IMR-90 (cell line): ENCODE measurements at regions not wholly inside any gene's neighbourhood (a gene's known extent, or its start where the extent isn't known, plus 50 kb on each side); places are given as distances from the start of the nearest gene placed in this dataset.

Source experiments
- ATAC-seq: fragments of 200-7000 bp; cut with Tn5 transposase; 2 replicates; pipeline ENCODE4 v1.9.1; 2020; ENCODE audit warnings: low read depth, mild to moderate bottlenecking, moderate library complexity
- BruUV-seq: library from RNA; stranded (reverse); fragments of 400-500 nt; replicated peaks from 2 replicates; lab custom pipeline; 2021; lab: Mats Ljungman, UMichigan
- CTCF ChIA-PET: fragments of 300-600 bp; formaldehyde crosslinking; extraction: SDS; loops from one replicate; lab custom pipeline; 2021; ENCODE audit warnings: antibody characterized with exemption; lab: Yijun Ruan, JAX
- POLR2A ChIA-PET: fragments of 300-600 bp; sonication (Branson Sonifier 250); formaldehyde crosslinking; loops from one replicate; lab custom pipeline; 2022; ENCODE audit warnings: antibody characterized with exemption; ENCODE audit not compliant: unreplicated experiment; lab: Charles Lee
- DNase-seq: peaks from one replicate; pipeline ENCODE4 v3.0.0; 2013
- H2AFZ ChIP-seq: replicated peaks from 2 replicates; pipeline ENCODE3; 2013; ENCODE audit warnings: low read length, mild to moderate bottlenecking; ENCODE audit not compliant: poor library complexity
- H2AK5ac ChIP-seq: 2 replicates; pipeline ENCODE4 v1.6.1; 2013; ENCODE audit warnings: low read depth, low read length, inconsistent platforms
- H2AK9ac ChIP-seq: replicated peaks from 2 replicates; pipeline ENCODE3; 2013; ENCODE audit warnings: mild to moderate bottlenecking, low read depth, low read length, moderate library complexity; ENCODE audit not compliant: poor library complexity
- H2BK120ac ChIP-seq: 2 replicates; pipeline ENCODE4 v1.6.1; 2013; ENCODE audit warnings: low read depth, low read length, inconsistent platforms
- H2BK15ac ChIP-seq: 3 replicates; pipeline ENCODE4 v1.6.1; 2013; ENCODE audit warnings: low read depth, low read length, inconsistent platforms
- H2BK20ac ChIP-seq: 2 replicates; pipeline ENCODE4 v1.6.1; 2013; ENCODE audit warnings: low read depth, mild to moderate bottlenecking, inconsistent platforms, low read length, moderate library complexity
- H2BK5ac ChIP-seq: 2 replicates; pipeline ENCODE4 v1.6.1; 2013; ENCODE audit warnings: mild to moderate bottlenecking, low read depth, low read length, inconsistent platforms; ENCODE audit not compliant: poor library complexity, severe bottlenecking
- H3K14ac ChIP-seq: replicated peaks from 2 replicates; pipeline ENCODE4 v1.6.1; 2013; ENCODE audit warnings: low read depth, low read length, inconsistent platforms
- H3K18ac ChIP-seq: 2 replicates; pipeline ENCODE4 v1.6.1; 2013; ENCODE audit warnings: low read depth, low read length, control low read depth
- H3K23ac ChIP-seq: 2 replicates; pipeline ENCODE4 v1.6.1; 2013; ENCODE audit warnings: low read depth, low read length, inconsistent platforms
- H3K27ac ChIP-seq: 2 replicates; pipeline ENCODE4 v1.5.1; 2013; ENCODE audit warnings: mild to moderate bottlenecking, control low read depth, low read length; ENCODE audit not compliant: insufficient read depth
- H3K27me3 ChIP-seq: 2 replicates; pipeline ENCODE4 v1.6.1; 2013; ENCODE audit warnings: low read length; ENCODE audit not compliant: control insufficient read depth, insufficient read depth
- H3K36me3 ChIP-seq: 2 replicates; pipeline ENCODE4 v1.6.1; 2013; ENCODE audit warnings: low read length, mixed read lengths; ENCODE audit not compliant: control insufficient read depth, insufficient read depth
- H3K4ac ChIP-seq: 2 replicates; pipeline ENCODE4 v1.6.1; 2013; ENCODE audit warnings: low read depth, low read length, inconsistent platforms
- H3K4me1 ChIP-seq: 2 replicates; pipeline ENCODE4 v1.6.1; 2013; ENCODE audit warnings: low read length, mixed read lengths; ENCODE audit not compliant: control insufficient read depth, insufficient read depth
- H3K4me2 ChIP-seq: 2 replicates; pipeline ENCODE4 v1.6.1; 2013; ENCODE audit warnings: low read depth, mild to moderate bottlenecking, control low read depth, low read length, moderate library complexity
- H3K4me3 ChIP-seq: 2 replicates; pipeline ENCODE4 v1.5.1; 2013; ENCODE audit warnings: low read depth, mild to moderate bottlenecking, control low read depth, low read length, moderate library complexity; ENCODE audit not compliant: insufficient read depth
- H3K56ac ChIP-seq: 2 replicates; pipeline ENCODE4 v1.6.1; 2013; ENCODE audit warnings: low read length, inconsistent platforms; ENCODE audit not compliant: insufficient read depth; ENCODE audit errors: extremely low read depth
- H3K79me1 ChIP-seq, 2 experiments: 2 replicates each; pipeline ENCODE4 v1.6.1; 2013; ENCODE audit warnings: low read length in 2 of 2, inconsistent platforms in 1 of 2, low read depth in 1 of 2
- H3K9ac ChIP-seq: 2 replicates; pipeline ENCODE4 v1.6.1; 2013; ENCODE audit warnings: low read depth, low read length, control low read depth
- H3K9me1 ChIP-seq: 2 replicates; pipeline ENCODE4 v1.6.1; 2013; ENCODE audit warnings: low read length, inconsistent platforms; ENCODE audit not compliant: insufficient read depth
- H3K9me3 ChIP-seq: 2 replicates; pipeline ENCODE4 v1.6.1; 2013; ENCODE audit warnings: low read length; ENCODE audit not compliant: control insufficient read depth, insufficient read depth
- H4K20me1 ChIP-seq: 2 replicates; pipeline ENCODE4 v1.6.1; 2013; ENCODE audit warnings: low read length, inconsistent platforms; ENCODE audit not compliant: insufficient read depth
- H4K5ac ChIP-seq: 2 replicates; pipeline ENCODE4 v1.6.1; 2013; ENCODE audit warnings: mild to moderate bottlenecking, low read depth, low read length, control low read depth
- H4K8ac ChIP-seq, 2 experiments: 2 replicates each; pipeline ENCODE4 v1.6.1; 2013; ENCODE audit warnings: low read depth in 2 of 2, low read length in 2 of 2, control low read depth in 1 of 2, inconsistent platforms in 1 of 2
- H4K91ac ChIP-seq: 2 replicates; pipeline ENCODE4 v1.6.1; 2013; ENCODE audit warnings: low read depth, low read length, inconsistent platforms; ENCODE audit not compliant: insufficient read depth
- BHLHE40 ChIP-seq: fragments of 150-350 bp; IDR thresholded peaks from 2 replicates; pipeline ENCODE4 v1.6.1; 2016; ENCODE audit warnings: mild to moderate bottlenecking, low read depth, low read length
- CEBPB ChIP-seq: IDR thresholded peaks from 2 replicates; pipeline ENCODE4 v1.6.1; 2012; ENCODE audit warnings: low read depth, low read length, improper control_type of control experiment
- CHD1 ChIP-seq: IDR thresholded peaks from 2 replicates; pipeline ENCODE4 v1.6.1; 2012; ENCODE audit warnings: low read depth, low read length, improper control_type of control experiment
- FOS ChIP-seq: fragments of 150-350 bp; IDR thresholded peaks from 2 replicates; pipeline ENCODE4 v1.6.1; 2016; ENCODE audit warnings: low read depth, low read length
- MAFK ChIP-seq: IDR thresholded peaks from 2 replicates; pipeline ENCODE4 v1.6.1; 2012; ENCODE audit warnings: low read depth, low read length, improper control_type of control experiment
- MAZ ChIP-seq: IDR thresholded peaks from 2 replicates; pipeline ENCODE4 v1.6.1; 2012; ENCODE audit warnings: low read depth, mild to moderate bottlenecking, low read length, improper control_type of control experiment, moderate library complexity, borderline replicate concordance
- MXI1 ChIP-seq: IDR thresholded peaks from 2 replicates; pipeline ENCODE4 v1.6.1; 2012; ENCODE audit warnings: low read depth, mild to moderate bottlenecking, low read length, moderate library complexity, borderline replicate concordance
- NFE2L2 ChIP-seq: fragments of 150-350 bp; IDR thresholded peaks from 2 replicates; pipeline ENCODE4 v1.6.1; 2016; ENCODE audit warnings: low read depth, mild to moderate bottlenecking, low read length
- POLR2A ChIP-seq: IDR thresholded peaks from 2 replicates; pipeline ENCODE4 v1.6.1; 2012; ENCODE audit warnings: mild to moderate bottlenecking, low read depth, low read length
- RAD21 ChIP-seq: IDR thresholded peaks from 2 replicates; pipeline ENCODE4 v1.6.1; 2012; ENCODE audit warnings: low read length, improper control_type of control experiment
- RCOR1 ChIP-seq: IDR thresholded peaks from 2 replicates; pipeline ENCODE4 v1.6.1; 2012; ENCODE audit warnings: mild to moderate bottlenecking, low read length, improper control_type of control experiment; ENCODE audit not compliant: insufficient replicate concordance
- RFX5 ChIP-seq: IDR thresholded peaks from 2 replicates; pipeline ENCODE4 v1.8.0; 2012; ENCODE audit warnings: low read depth, mild to moderate bottlenecking, low read length, moderate library complexity
- SMC3 ChIP-seq: fragments of 150-350 bp; IDR thresholded peaks from 2 replicates; pipeline ENCODE4 v1.6.1; 2016; ENCODE audit warnings: low read depth, mild to moderate bottlenecking, antibody characterized with exemption, low read length, moderate library complexity
- WGBS, 2 experiments: methylation state at CpG; one replicate each; pipeline versions ENCODE4 v1.1.5 to v1.1.7; 2013; ENCODE audit warnings: missing lambda C conversion rate in 2 of 2; ENCODE audit not compliant: insufficient read length in 1 of 2; ENCODE audit errors: extremely low coverage in 2 of 2; 5-methylcytosine and 5-hydroxymethylcytosine counted together
- dilution Hi-C: fragments of 300-500 bp; cut with HindIII; formaldehyde crosslinking; loops from one replicate; pipeline ENCODE4 v1.14.3; 2018; ENCODE audit warnings: low sequenced_read_pairs; ENCODE audit not compliant: unreplicated experiment
- in situ Hi-C: fragments of 300-500 bp; cut with MboI; formaldehyde crosslinking; loops from 3 replicates; pipeline ENCODE4 v1.14.3; 2019; ENCODE audit warnings: low sequenced_read_pairs, inconsistent platforms, mixed read lengths
- intact Hi-C: fragments of 100-400 bp; cut with micrococcal nuclease; formaldehyde crosslinking; loops from 2 replicates; pipeline ENCODE4 v1.10.0; 2022
- TF ChIP-seq, protein P1 (sequence below): conservative IDR thresholded peaks from 2 replicates; pipeline ENCODE4 v1.5.1; 2012; ENCODE audit warnings: mild to moderate bottlenecking, low read depth, low read length, improper control_type of control experiment
- TF ChIP-seq, protein P2 (sequence below): fragments of 150-350 bp; IDR thresholded peaks from 2 replicates; pipeline ENCODE4 v1.6.1; 2016; ENCODE audit warnings: low read depth, mild to moderate bottlenecking, low read length, moderate library complexity, borderline replicate concordance
- TF ChIP-seq, protein P3 (sequence below): fragments of 150-350 bp; IDR thresholded peaks from 2 replicates; pipeline ENCODE4 v1.6.1; 2017; ENCODE audit warnings: mild to moderate bottlenecking, antibody characterized with exemption, low read length, low read depth

DNA sequence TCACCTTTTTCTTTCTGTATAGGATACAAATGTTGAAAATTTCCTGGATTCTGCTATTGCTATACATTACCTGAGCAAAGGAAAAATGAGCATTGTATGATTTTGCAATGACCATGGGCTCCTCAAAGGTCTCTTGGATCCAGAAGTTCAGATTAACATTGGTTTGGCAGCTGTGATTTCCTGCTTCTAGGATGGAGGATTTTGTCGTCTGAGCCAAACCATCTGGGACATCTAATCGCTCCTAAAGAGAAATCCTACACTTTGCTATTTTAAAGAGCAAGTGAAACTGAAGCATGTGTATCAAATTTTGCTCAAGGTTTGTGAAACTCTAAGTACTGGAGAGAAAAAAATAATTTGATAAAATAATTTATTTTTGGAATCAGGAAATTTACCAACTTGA is 115.1 kb upstream of the ST6GAL2 start:
- TF ChIP-seq, protein P1, sequence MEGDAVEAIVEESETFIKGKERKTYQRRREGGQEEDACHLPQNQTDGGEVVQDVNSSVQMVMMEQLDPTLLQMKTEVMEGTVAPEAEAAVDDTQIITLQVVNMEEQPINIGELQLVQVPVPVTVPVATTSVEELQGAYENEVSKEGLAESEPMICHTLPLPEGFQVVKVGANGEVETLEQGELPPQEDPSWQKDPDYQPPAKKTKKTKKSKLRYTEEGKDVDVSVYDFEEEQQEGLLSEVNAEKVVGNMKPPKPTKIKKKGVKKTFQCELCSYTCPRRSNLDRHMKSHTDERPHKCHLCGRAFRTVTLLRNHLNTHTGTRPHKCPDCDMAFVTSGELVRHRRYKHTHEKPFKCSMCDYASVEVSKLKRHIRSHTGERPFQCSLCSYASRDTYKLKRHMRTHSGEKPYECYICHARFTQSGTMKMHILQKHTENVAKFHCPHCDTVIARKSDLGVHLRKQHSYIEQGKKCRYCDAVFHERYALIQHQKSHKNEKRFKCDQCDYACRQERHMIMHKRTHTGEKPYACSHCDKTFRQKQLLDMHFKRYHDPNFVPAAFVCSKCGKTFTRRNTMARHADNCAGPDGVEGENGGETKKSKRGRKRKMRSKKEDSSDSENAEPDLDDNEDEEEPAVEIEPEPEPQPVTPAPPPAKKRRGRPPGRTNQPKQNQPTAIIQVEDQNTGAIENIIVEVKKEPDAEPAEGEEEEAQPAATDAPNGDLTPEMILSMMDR = no peak
- TF ChIP-seq RAD21 (no peak), MXI1 (no peak), MAZ (no peak), FOS (no peak), NFE2L2 (no peak), MAFK (no peak), CEBPB (no peak), SMC3 (no peak), CHD1 (no peak), BHLHE40 (no peak), POLR2A (no peak), RFX5 (no peak), RCOR1 (no peak)
- TF ChIP-seq, protein P2, sequence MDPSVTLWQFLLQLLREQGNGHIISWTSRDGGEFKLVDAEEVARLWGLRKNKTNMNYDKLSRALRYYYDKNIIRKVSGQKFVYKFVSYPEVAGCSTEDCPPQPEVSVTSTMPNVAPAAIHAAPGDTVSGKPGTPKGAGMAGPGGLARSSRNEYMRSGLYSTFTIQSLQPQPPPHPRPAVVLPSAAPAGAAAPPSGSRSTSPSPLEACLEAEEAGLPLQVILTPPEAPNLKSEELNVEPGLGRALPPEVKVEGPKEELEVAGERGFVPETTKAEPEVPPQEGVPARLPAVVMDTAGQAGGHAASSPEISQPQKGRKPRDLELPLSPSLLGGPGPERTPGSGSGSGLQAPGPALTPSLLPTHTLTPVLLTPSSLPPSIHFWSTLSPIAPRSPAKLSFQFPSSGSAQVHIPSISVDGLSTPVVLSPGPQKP = no peak
- TF ChIP-seq, protein P3, sequence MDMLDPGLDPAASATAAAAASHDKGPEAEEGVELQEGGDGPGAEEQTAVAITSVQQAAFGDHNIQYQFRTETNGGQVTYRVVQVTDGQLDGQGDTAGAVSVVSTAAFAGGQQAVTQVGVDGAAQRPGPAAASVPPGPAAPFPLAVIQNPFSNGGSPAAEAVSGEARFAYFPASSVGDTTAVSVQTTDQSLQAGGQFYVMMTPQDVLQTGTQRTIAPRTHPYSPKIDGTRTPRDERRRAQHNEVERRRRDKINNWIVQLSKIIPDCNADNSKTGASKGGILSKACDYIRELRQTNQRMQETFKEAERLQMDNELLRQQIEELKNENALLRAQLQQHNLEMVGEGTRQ = no peak
- Histone ChIP-seq H2AFZ (no peak overlapping the region), H3K4me1 (no peaks in the 10 kb centered on the region), H3K56ac (no peak overlapping the region), H3K9me1 (no peaks in the 10 kb centered on the region), H3K9me3 (peaks cover 21% of the 10 kb centered on the region), H3K4ac (no peak overlapping the region), H4K20me1 (no peaks in the 10 kb centered on the region), H2BK120ac (no peak overlapping the region), H3K27ac (no peak overlapping the region), H3K4me2 (no peak overlapping the region), H4K8ac (no peak overlapping the region), H2AK9ac (no peak overlapping the region), H2BK15ac (no peak overlapping the region), H3K9ac (no peak overlapping the region), H2BK20ac (no peak overlapping the region), H3K14ac (no peak overlapping the region), H4K5ac (no peak overlapping the region), H3K36me3 (no peaks in the 10 kb centered on the region), H3K18ac (no peak overlapping the region), H3K79me1 (no peaks in the 10 kb centered on the region), H3K23ac (no peak overlapping the region), H2AK5ac (no peak overlapping the region), H3K27me3 (no peaks in the 10 kb centered on the region), H3K4me3 (no peak overlapping the region), H4K91ac (no peak overlapping the region), H2BK5ac (no peak overlapping the region)
- ChIA-PET CTCF (interaction anchor here (0.6 kb wide), 1 partner anchor 15 kb away, joined by 3 read pairs; no protein-coding TSS in a partner anchor), POLR2A (no interaction called here)
- in situ Hi-C loops = no loop called here
- no CpG with 5 or more reads among the region's 2 CpGs for WGBS, 2 experiments
- ATAC-seq (no peak), DNase-seq (no peak)
- BruUV-seq = no TSS peak
- intact Hi-C loops = no loop called here
- dilution Hi-C loops = no loop called here
